ENCODE measurements at regions not wholly inside any gene's neighbourhood (a gene's known extent, or its start where the extent isn't known, plus 50 kb on each side); places are given as distances from the start of the nearest gene placed in this dataset.

DNA sequence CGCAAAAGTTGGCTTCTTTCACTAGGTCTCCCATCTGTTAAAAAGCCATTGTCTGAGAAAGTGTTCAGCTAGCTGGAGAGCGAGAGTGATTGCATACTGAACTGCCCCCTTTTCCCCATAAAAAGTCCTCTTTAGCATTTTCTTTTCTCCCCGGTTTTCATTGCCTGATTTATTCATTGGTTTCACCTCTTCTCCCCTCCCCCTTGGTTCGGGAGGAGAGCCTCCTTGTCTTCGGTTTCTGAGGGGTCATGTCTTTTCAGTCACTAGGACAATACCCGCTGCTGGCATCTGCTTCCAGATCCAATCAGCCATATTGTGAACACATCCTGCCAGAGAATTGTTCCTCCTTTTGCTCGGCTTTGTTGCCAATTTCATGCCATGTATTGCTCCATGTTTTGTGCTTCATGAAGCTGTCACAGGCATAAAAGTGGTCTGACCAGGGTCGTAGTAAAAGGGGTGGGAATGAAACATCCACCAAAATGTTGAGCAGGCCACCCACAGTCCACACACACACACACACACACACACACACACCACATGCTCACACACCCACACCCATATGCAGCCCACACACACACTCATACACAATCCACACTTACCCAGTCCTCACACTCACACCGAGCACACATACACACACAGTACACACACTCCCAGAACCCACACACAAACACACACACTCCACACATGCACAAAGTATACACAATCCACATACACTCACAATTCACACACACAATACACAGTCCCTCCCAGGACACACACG lies 136.0 kb downstream of the NKX6-1 start:
- no peak for TF ChIP-seq GATA3 (IDR thresholded peaks at IDR 0.05; ENCODE audit: low read depth, low read length)
- TF ChIP-seq GATA2 (IDR thresholded peaks at IDR 0.05; ENCODE audit: low read depth, low read length): no peak

Data from SH-SY5Y (cell line).